ENCODE measurements at regions not wholly inside any gene's neighbourhood (a gene's known extent, or its start where the extent isn't known, plus 50 kb on each side); places are given as distances from the start of the nearest gene placed in this dataset.
"Not testable (repeated sequence)": the region's sequence is repeated elsewhere in the genome, so short reads cannot be mapped to it uniquely, and the experiment has no call there.

- H3K27ac ChIP-seq (ENCODE audit: low read depth in 2 of 2, low read length in 1 of 2); H3K36me3 ChIP-seq (ENCODE audit: control insufficient read depth in 2 of 2, insufficient read depth in 2 of 2, low read length in 1 of 2); H3K4me3 ChIP-seq (ENCODE audit: low read depth in 1 of 2, low read length in 2 of 2); H3K27me3 ChIP-seq (ENCODE audit: control insufficient read depth in 1 of 2, insufficient read depth in 2 of 2, low read length in 2 of 2); H3K9me3 ChIP-seq (ENCODE audit: control insufficient read depth in 2 of 2, insufficient read depth in 1 of 2, low read depth in 1 of 2, low read length in 1 of 2); H3K4me1 ChIP-seq (ENCODE audit: control insufficient read depth in 2 of 2, insufficient read depth in 2 of 2, low read length in 1 of 2): not testable (repeated sequence)
- WGBS, 2 donors, result 64 to 72% methylated on average over 4 of the region's 5 CpGs
These were observed 456.5 kb upstream of the NETO1 start for GRCh38 chr18:73324187-73324831.

DNA sequence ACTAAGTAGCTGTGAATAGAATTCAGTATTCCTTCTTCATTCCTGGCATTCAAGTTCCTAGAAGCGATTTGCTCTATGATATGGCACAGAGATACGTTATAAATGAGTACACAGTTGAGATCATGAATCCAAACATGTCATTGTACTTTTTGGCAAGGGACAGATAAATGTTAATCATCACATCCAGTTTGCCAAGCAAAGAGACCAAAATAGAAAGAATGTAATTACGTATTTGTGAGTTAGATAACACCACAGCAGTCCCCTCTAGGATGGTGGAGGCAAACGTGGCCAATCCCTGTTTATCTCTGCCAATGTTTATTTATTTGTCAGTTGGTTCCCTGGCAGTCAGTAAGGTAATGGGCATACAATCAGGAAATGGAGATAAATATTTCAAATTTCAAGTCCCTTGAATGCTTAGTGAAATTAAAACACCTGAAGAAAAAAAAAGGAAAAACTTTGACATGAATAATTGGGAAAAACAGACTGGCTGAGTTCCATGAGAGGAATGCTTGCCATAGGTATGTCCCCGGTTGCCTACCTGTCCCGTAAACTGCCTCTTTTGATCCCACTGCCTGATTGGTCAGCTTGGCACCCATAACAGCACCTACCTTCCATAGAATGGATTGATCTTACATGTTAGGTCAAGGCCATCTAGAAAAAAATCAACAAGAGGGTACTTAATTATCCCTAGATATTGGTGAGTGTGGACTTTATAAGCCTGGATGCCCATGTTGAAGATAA lies 451.1 kb upstream of the NETO1 start:
- Histone ChIP-seq H3K4me3 (ENCODE audit: low read depth in 1 of 2, low read length in 2 of 2) (no peak overlapping the region), H3K36me3 (ENCODE audit: control insufficient read depth in 2 of 2, insufficient read depth in 2 of 2, low read length in 1 of 2) (no peaks in the 10 kb centered on the region), H3K27me3 (ENCODE audit: control insufficient read depth in 1 of 2, insufficient read depth in 2 of 2, low read length in 2 of 2) (no peaks in the 10 kb centered on the region), H3K27ac (ENCODE audit: low read depth in 2 of 2, low read length in 1 of 2) (no peak overlapping the region), H3K4me1 (ENCODE audit: control insufficient read depth in 2 of 2, insufficient read depth in 2 of 2, low read length in 1 of 2) (no peaks in the 10 kb centered on the region), H3K9me3 (ENCODE audit: control insufficient read depth in 2 of 2, insufficient read depth in 1 of 2, low read depth in 1 of 2, low read length in 1 of 2) (no peaks in the 10 kb centered on the region)
- 35 to 44% methylated on average over 6 of the region's 6 CpGs for WGBS, 2 donors

DNA sequence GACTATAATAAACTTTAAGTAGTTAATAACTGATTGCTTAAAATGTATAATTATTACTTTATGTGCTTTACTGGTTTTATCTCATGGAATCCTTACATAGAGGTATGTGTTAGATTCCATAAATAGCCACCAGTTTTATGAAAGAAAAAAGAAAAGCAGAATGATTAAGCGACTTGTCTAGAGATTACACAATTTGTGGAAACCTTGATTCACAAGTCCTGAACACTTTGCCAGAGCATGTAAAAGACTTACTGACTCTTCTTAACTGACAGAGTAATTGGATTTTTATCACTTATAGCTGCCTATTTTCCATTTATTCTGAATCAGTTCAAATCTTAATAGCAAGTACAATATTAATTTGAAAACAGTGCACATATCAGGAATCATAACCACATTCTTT lies 448.7 kb upstream of the NETO1 start:
- Histone ChIP-seq H3K4me1 (ENCODE audit: control insufficient read depth in 2 of 2, insufficient read depth in 2 of 2, low read length in 1 of 2) (no peaks in the 10 kb centered on the region), H3K36me3 (ENCODE audit: control insufficient read depth in 2 of 2, insufficient read depth in 2 of 2, low read length in 1 of 2) (no peaks in the 10 kb centered on the region), H3K27me3 (ENCODE audit: control insufficient read depth in 1 of 2, insufficient read depth in 2 of 2, low read length in 2 of 2) (no peaks in the 10 kb centered on the region), H3K4me3 (ENCODE audit: low read depth in 1 of 2, low read length in 2 of 2) (no peak overlapping the region), H3K9me3 (ENCODE audit: control insufficient read depth in 2 of 2, insufficient read depth in 1 of 2, low read depth in 1 of 2, low read length in 1 of 2) (no peaks in the 10 kb centered on the region), H3K27ac (ENCODE audit: low read depth in 2 of 2, low read length in 1 of 2) (no peak overlapping the region)
- WGBS, 2 donors, result 30 to 74% methylated on average over 1 of the region's 1 CpG

DNA sequence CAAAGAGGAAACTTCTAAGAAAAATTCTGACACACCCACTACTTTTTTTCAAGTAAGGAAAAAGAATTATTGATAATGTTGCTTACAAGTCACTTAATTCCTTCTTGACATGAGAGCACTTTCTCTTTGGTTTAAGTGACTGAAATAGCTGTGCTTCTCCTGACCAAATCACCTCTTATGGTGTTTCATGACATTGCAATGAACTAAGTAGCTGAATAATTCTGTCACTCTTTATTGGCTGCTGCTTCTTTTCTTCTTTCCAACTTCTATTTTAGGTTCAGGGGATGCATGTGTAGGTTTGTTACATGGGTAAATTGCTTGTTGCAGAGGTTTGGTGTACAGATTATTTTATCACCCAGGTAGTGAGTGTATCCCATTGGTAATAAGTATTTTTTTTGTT lies 447.6 kb upstream of the NETO1 start:
- Histone ChIP-seq H3K27me3 (ENCODE audit: control insufficient read depth in 1 of 2, insufficient read depth in 2 of 2, low read length in 2 of 2) (no peaks in the 10 kb centered on the region), H3K9me3 (ENCODE audit: control insufficient read depth in 2 of 2, insufficient read depth in 1 of 2, low read depth in 1 of 2, low read length in 1 of 2) (no peaks in the 10 kb centered on the region), H3K36me3 (ENCODE audit: control insufficient read depth in 2 of 2, insufficient read depth in 2 of 2, low read length in 1 of 2) (no peaks in the 10 kb centered on the region), H3K27ac (ENCODE audit: low read depth in 2 of 2, low read length in 1 of 2) (no peak overlapping the region), H3K4me1 (ENCODE audit: control insufficient read depth in 2 of 2, insufficient read depth in 2 of 2, low read length in 1 of 2) (no peaks in the 10 kb centered on the region), H3K4me3 (ENCODE audit: low read depth in 1 of 2, low read length in 2 of 2) (no peak overlapping the region)

DNA sequence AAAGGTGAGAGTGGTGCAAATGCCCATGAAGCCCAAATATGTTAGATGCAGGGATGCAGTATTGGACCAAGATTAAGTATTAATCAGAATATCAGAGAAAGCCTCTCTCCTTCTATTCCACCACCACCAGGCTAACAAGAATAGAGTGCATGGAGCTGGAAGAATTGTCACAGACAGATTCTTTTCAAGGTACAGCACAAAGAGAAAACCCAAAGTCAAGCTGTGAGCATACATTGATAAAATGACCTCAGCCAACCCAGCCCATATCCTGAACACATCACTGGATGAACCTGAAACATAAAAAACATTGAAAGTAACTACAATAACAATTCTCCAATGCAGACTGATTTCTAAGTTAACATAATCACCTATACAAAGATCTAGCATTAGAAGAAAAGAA lies 445.7 kb upstream of the NETO1 start:
- H3K4me1 ChIP-seq (ENCODE audit: control insufficient read depth in 2 of 2, insufficient read depth in 2 of 2, low read length in 1 of 2), result no peaks in the 10 kb centered on the region
- no peak overlapping the region for H3K27ac ChIP-seq (ENCODE audit: low read depth in 2 of 2, low read length in 1 of 2)
- H3K9me3 ChIP-seq (ENCODE audit: control insufficient read depth in 2 of 2, insufficient read depth in 1 of 2, low read depth in 1 of 2, low read length in 1 of 2), result no peaks in the 10 kb centered on the region
- H3K36me3 ChIP-seq (ENCODE audit: control insufficient read depth in 2 of 2, insufficient read depth in 2 of 2, low read length in 1 of 2), result no peaks in the 10 kb centered on the region
- H3K27me3 ChIP-seq (ENCODE audit: control insufficient read depth in 1 of 2, insufficient read depth in 2 of 2, low read length in 2 of 2), result no peaks in the 10 kb centered on the region
- no peak overlapping the region for H3K4me3 ChIP-seq (ENCODE audit: low read depth in 1 of 2, low read length in 2 of 2)

GRCh38 chr18:73296686-73297085 lies 428.9 kb upstream of the NETO1 start:
- WGBS, 2 donors, result 41 to 49% methylated on average over 2 of the region's 2 CpGs
- no peak overlapping the region for H3K4me3 ChIP-seq (ENCODE audit: low read depth in 1 of 2, low read length in 2 of 2)
- H3K27me3 ChIP-seq (ENCODE audit: control insufficient read depth in 1 of 2, insufficient read depth in 2 of 2, low read length in 2 of 2), result no peaks in the 10 kb centered on the region
- H3K36me3 ChIP-seq (ENCODE audit: control insufficient read depth in 2 of 2, insufficient read depth in 2 of 2, low read length in 1 of 2), result no peaks in the 10 kb centered on the region
- no peaks in the 10 kb centered on the region for H3K4me1 ChIP-seq (ENCODE audit: control insufficient read depth in 2 of 2, insufficient read depth in 2 of 2, low read length in 1 of 2)
- no peak overlapping the region for H3K27ac ChIP-seq (ENCODE audit: low read depth in 2 of 2, low read length in 1 of 2)
- peaks cover 0 to 2% of the 10 kb centered on the region in 2 donors for H3K9me3 ChIP-seq (ENCODE audit: control insufficient read depth in 2 of 2, insufficient read depth in 1 of 2, low read depth in 1 of 2, low read length in 1 of 2)

GRCh38 chr18:73292156-73292555 lies 424.4 kb upstream of the NETO1 start:
- WGBS, 2 donors, result 79% methylated on average over 4 of the region's 4 CpGs
- Histone ChIP-seq H3K36me3 (ENCODE audit: control insufficient read depth in 2 of 2, insufficient read depth in 2 of 2, low read length in 1 of 2) (no peaks in the 10 kb centered on the region), H3K9me3 (ENCODE audit: control insufficient read depth in 2 of 2, insufficient read depth in 1 of 2, low read depth in 1 of 2, low read length in 1 of 2) (peaks cover 0 to 2% of the 10 kb centered on the region in 2 donors), H3K4me3 (ENCODE audit: low read depth in 1 of 2, low read length in 2 of 2) (no peak overlapping the region), H3K27ac (ENCODE audit: low read depth in 2 of 2, low read length in 1 of 2) (no peak overlapping the region), H3K27me3 (ENCODE audit: control insufficient read depth in 1 of 2, insufficient read depth in 2 of 2, low read length in 2 of 2) (no peaks in the 10 kb centered on the region), H3K4me1 (ENCODE audit: control insufficient read depth in 2 of 2, insufficient read depth in 2 of 2, low read length in 1 of 2) (no peaks in the 10 kb centered on the region)

DNA sequence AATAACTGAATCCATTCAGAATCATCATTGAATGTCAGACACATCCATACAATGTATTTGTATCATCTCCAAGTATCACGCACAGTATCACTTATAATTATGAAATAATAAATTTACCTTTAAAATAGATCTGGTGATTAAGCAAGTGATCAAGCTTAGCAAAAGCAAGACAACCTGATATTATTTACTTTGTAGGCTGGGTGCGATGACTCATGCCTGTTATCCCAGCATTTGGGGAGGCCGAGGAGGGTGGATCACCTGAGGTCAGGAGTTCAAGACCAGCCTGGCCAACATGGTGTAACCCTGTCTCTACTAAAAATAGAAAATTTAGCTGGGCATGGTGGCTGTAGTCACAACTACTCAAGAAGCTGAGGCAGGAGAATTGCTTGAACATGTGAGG lies 421.0 kb upstream of the NETO1 start:
- no peak overlapping the region for H3K27ac ChIP-seq (ENCODE audit: low read depth in 2 of 2, low read length in 1 of 2)
- 63 to 70% methylated on average over 3 of the region's 3 CpGs for WGBS, 2 donors
- no peaks in the 10 kb centered on the region for H3K27me3 ChIP-seq (ENCODE audit: control insufficient read depth in 1 of 2, insufficient read depth in 2 of 2, low read length in 2 of 2)
- no peaks in the 10 kb centered on the region for H3K4me1 ChIP-seq (ENCODE audit: control insufficient read depth in 2 of 2, insufficient read depth in 2 of 2, low read length in 1 of 2)
- no peaks in the 10 kb centered on the region for H3K36me3 ChIP-seq (ENCODE audit: control insufficient read depth in 2 of 2, insufficient read depth in 2 of 2, low read length in 1 of 2)
- no peaks in the 10 kb centered on the region for H3K9me3 ChIP-seq (ENCODE audit: control insufficient read depth in 2 of 2, insufficient read depth in 1 of 2, low read depth in 1 of 2, low read length in 1 of 2)
- no peak overlapping the region for H3K4me3 ChIP-seq (ENCODE audit: low read depth in 1 of 2, low read length in 2 of 2)

DNA sequence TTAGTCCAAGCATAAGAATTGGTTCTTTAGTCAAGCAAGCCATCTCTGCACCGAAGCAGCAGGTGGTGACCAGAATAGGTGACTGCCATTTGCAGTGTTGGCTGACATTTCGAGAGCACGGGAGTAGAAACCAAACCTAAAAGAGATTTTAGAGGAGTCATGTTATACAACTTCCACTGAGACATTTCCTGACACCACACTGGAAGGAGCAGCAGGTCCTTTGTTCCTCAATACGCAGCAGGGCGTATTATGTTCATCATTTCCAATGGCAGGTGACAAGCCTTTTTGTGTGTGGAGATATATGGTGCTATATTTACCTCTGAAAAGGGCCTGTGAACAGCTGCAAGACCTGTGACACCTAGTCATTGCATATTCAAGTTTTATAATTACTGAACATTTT lies 418.8 kb upstream of the NETO1 start:
- Histone ChIP-seq H3K4me1 (ENCODE audit: control insufficient read depth in 2 of 2, insufficient read depth in 2 of 2, low read length in 1 of 2) (no peaks in the 10 kb centered on the region), H3K4me3 (ENCODE audit: low read depth in 1 of 2, low read length in 2 of 2) (no peak overlapping the region), H3K36me3 (ENCODE audit: control insufficient read depth in 2 of 2, insufficient read depth in 2 of 2, low read length in 1 of 2) (no peaks in the 10 kb centered on the region), H3K27ac (ENCODE audit: low read depth in 2 of 2, low read length in 1 of 2) (no peak overlapping the region), H3K9me3 (ENCODE audit: control insufficient read depth in 2 of 2, insufficient read depth in 1 of 2, low read depth in 1 of 2, low read length in 1 of 2) (no peaks in the 10 kb centered on the region), H3K27me3 (ENCODE audit: control insufficient read depth in 1 of 2, insufficient read depth in 2 of 2, low read length in 2 of 2) (no peaks in the 10 kb centered on the region)
- 86 to 90% methylated on average over 5 of the region's 5 CpGs for WGBS, 2 donors

GRCh38 chr18:73283788-73284187 lies 416.0 kb upstream of the NETO1 start:
- Histone ChIP-seq H3K9me3 (ENCODE audit: control insufficient read depth in 2 of 2, insufficient read depth in 1 of 2, low read depth in 1 of 2, low read length in 1 of 2) (peaks cover 3 to 4% of the 10 kb centered on the region in 2 donors), H3K4me1 (ENCODE audit: control insufficient read depth in 2 of 2, insufficient read depth in 2 of 2, low read length in 1 of 2) (no peaks in the 10 kb centered on the region), H3K36me3 (ENCODE audit: control insufficient read depth in 2 of 2, insufficient read depth in 2 of 2, low read length in 1 of 2) (no peaks in the 10 kb centered on the region), H3K4me3 (ENCODE audit: low read depth in 1 of 2, low read length in 2 of 2) (no peak overlapping the region), H3K27ac (ENCODE audit: low read depth in 2 of 2, low read length in 1 of 2) (no peak overlapping the region), H3K27me3 (ENCODE audit: control insufficient read depth in 1 of 2, insufficient read depth in 2 of 2, low read length in 2 of 2) (no peaks in the 10 kb centered on the region)
- 86 to 90% methylated on average over 5 of the region's 5 CpGs for WGBS, 2 donors
